Fibroblast of lung (primary cell): ENCODE measurements at regions not wholly inside any gene's neighbourhood (a gene's known extent, or its start where the extent isn't known, plus 50 kb on each side); places are given as distances from the start of the nearest gene placed in this dataset.

ENCODE experiments used
- DNase-seq, 2 donors: peaks; one replicate each; pipeline versions ENCODE4 v3.0.0 to v3.0.0-alpha.2; 2010; ENCODE audit warnings: low read depth in 2 of 2
- H2AFZ ChIP-seq: 2 replicates; pipeline ENCODE4 v1.5.1; 2012; ENCODE audit warnings: low read length, control low read depth, inconsistent platforms
- H3K27ac ChIP-seq: 2 replicates; pipeline ENCODE4 v1.5.1; 2011; ENCODE audit warnings: low read length, control low read depth; ENCODE audit not compliant: insufficient read depth
- H3K27me3 ChIP-seq: 2 replicates; pipeline ENCODE4 v1.5.1; 2011; ENCODE audit warnings: mild to moderate bottlenecking, low read length; ENCODE audit not compliant: control insufficient read depth, insufficient read depth
- H3K36me3 ChIP-seq: 2 replicates; pipeline ENCODE4 v1.5.1; 2011; ENCODE audit warnings: low read length; ENCODE audit not compliant: control insufficient read depth, insufficient read depth
- H3K4me1 ChIP-seq: 2 replicates; pipeline ENCODE4 v1.5.1; 2011; ENCODE audit warnings: low read length; ENCODE audit not compliant: control insufficient read depth, insufficient read depth; ENCODE audit errors: extremely low read depth
- H3K4me2 ChIP-seq: 2 replicates; pipeline ENCODE4 v1.5.1; 2011; ENCODE audit warnings: low read length, control low read depth; ENCODE audit not compliant: insufficient read depth; ENCODE audit errors: extremely low read depth
- H3K4me3 ChIP-seq, 4 experiments: fragments of 200-600 bp in 1 of 4; sonication (generic) in 1 of 4; replicated peaks in 1 of 4; 2 replicates each; pipeline ENCODE4 v1.5.1; 2011 to 2016; ENCODE audit warnings: low read length in 4 of 4, low read depth in 3 of 4, mild to moderate bottlenecking in 3 of 4, control low read depth in 2 of 4, inconsistent platforms in 1 of 4, mixed read lengths in 1 of 4; ENCODE audit not compliant: insufficient read depth in 1 of 4; ENCODE audit errors: control extremely low read depth in 1 of 4
- H3K79me2 ChIP-seq: 2 replicates; pipeline ENCODE4 v1.5.1; 2012; ENCODE audit warnings: mild to moderate bottlenecking, low read length, inconsistent platforms; ENCODE audit not compliant: control insufficient read depth, insufficient read depth
- H3K9ac ChIP-seq: 2 replicates; pipeline ENCODE4 v1.5.1; 2011; ENCODE audit warnings: mild to moderate bottlenecking, low read length, control low read depth; ENCODE audit not compliant: insufficient read depth
- H3K9me3 ChIP-seq: 2 replicates; pipeline ENCODE4 v1.5.1; 2012; ENCODE audit warnings: low read depth, low read length; ENCODE audit not compliant: control insufficient read depth, insufficient read depth
- H4K20me1 ChIP-seq: 2 replicates; pipeline ENCODE4 v1.5.1; 2011; ENCODE audit warnings: low read length; ENCODE audit not compliant: control insufficient read depth, insufficient read depth; ENCODE audit errors: extremely low read depth
- EZH2 ChIP-seq: IDR thresholded peaks from 2 replicates; pipeline ENCODE4 v1.5.1; 2012; ENCODE audit warnings: low read length, control low read depth, mild to moderate bottlenecking; ENCODE audit errors: missing control alignments
- TF ChIP-seq, protein P1 (sequence below), 2 donors: IDR thresholded peaks in 1 of 2; conservative IDR thresholded peaks in 1 of 2; 1 replicate in 1 of 2; 2 replicates in 1 of 2; pipeline ENCODE4 v1.5.1; 2011 to 2012; ENCODE audit warnings: low read length in 2 of 2, control low read depth in 1 of 2, inconsistent platforms in 1 of 2, low read depth in 1 of 2, mild to moderate bottlenecking in 1 of 2

DNA sequence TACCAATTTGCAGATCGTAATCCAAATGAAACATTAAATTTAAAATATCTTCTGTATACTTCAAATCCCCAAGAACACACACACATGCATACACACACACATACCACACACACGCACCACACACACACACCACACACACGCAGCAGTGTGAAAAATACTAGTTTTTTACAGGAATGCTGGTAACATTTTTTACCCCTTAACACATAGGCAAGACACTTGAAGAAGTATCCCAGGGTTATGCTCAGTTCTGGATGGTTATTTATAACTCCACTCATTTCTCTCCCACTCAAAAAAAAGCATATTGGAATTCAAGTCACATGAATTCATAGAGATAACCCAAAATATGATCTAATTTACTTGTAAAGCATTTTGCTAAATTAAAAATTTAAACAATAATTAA, 325.5 kb upstream of the SLC7A11 start:
- TF ChIP-seq, protein P1, sequence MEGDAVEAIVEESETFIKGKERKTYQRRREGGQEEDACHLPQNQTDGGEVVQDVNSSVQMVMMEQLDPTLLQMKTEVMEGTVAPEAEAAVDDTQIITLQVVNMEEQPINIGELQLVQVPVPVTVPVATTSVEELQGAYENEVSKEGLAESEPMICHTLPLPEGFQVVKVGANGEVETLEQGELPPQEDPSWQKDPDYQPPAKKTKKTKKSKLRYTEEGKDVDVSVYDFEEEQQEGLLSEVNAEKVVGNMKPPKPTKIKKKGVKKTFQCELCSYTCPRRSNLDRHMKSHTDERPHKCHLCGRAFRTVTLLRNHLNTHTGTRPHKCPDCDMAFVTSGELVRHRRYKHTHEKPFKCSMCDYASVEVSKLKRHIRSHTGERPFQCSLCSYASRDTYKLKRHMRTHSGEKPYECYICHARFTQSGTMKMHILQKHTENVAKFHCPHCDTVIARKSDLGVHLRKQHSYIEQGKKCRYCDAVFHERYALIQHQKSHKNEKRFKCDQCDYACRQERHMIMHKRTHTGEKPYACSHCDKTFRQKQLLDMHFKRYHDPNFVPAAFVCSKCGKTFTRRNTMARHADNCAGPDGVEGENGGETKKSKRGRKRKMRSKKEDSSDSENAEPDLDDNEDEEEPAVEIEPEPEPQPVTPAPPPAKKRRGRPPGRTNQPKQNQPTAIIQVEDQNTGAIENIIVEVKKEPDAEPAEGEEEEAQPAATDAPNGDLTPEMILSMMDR (conservative IDR thresholded peaks at IDR 0.05 in 1 of 2, IDR thresholded peaks at IDR 0.05 in 1 of 2; ENCODE audit: low read depth in 1 of 2, low read length in 2 of 2) = no peak
- TF ChIP-seq EZH2 = no peak
- Histone ChIP-seq H3K27ac (no peak overlapping the region), H3K4me3 (no peak overlapping the region), H3K79me2 (no peaks in the 10 kb centered on the region), H3K9ac (no peak overlapping the region), H2AFZ (no peak overlapping the region), H3K9me3 (no peaks in the 10 kb centered on the region), H3K4me1 (no peaks in the 10 kb centered on the region), H4K20me1 (no peaks in the 10 kb centered on the region), H3K36me3 (no peaks in the 10 kb centered on the region), H3K4me2 (no peak overlapping the region), H3K27me3 (no peaks in the 10 kb centered on the region)
- peak in 1 of 2 donors; percentile 78 for DNase-seq

DNA sequence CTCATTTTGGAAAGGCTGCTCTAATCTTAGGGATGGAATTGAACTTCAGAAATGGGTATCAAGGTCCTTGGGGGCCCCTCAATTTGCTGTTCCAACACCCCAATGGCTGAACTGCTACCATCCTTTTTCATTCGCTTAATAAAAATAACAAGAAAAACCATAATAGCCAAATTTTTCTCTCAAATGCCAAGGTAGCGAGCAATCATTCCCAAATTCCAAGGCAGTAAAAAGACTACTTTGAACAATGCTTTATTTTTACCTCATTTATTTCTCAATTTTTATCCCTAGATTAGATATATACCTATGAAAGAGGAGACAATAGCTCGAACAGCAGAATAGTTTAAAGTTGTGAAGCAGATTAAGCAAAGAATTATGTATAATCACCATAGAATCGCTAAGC, 323.4 kb upstream of the SLC7A11 start:
- no peaks in the 10 kb centered on the region for H3K4me1 ChIP-seq
- no peak overlapping the region for H3K4me2 ChIP-seq
- no peak overlapping the region for H2AFZ ChIP-seq
- no peak for TF ChIP-seq EZH2
- no peak overlapping the region for H3K4me3 ChIP-seq
- no peaks in the 10 kb centered on the region for H3K79me2 ChIP-seq
- no peak overlapping the region for H3K9ac ChIP-seq
- no peaks in the 10 kb centered on the region for H4K20me1 ChIP-seq
- H3K27ac ChIP-seq = no peak overlapping the region
- no peaks in the 10 kb centered on the region for H3K27me3 ChIP-seq
- peak in 1 of 2 donors; percentile 27 for DNase-seq
- no peaks in the 10 kb centered on the region for H3K9me3 ChIP-seq
- H3K36me3 ChIP-seq = no peaks in the 10 kb centered on the region

DNA sequence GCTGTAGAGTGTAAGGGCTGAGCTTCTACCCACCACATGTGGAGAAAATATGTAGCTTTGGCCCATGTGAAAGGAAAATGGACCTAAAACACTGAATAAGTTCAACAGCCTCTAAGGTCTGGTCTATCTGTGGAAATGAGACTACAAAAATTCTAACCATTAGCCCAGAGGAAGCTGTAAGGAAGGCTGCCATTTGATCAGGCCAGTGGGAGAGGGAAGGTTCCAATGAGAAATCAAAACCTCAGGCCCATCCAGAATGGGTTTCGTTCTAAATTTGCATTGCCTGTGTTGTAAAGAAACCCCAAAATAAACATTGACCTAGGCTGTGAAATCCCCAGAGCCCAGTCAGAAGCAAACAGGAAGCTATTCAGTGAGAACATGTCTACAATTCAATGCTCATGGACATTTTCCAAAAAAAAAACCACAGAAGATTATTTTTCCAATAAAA, 320.4 kb upstream of the SLC7A11 start:
- no peaks in the 10 kb centered on the region for H4K20me1 ChIP-seq
- DNase-seq = peak; percentile 74 to 81
- no peaks in the 10 kb centered on the region for H3K4me1 ChIP-seq
- no peaks in the 10 kb centered on the region for H3K36me3 ChIP-seq
- no peaks in the 10 kb centered on the region for H3K27me3 ChIP-seq
- H3K4me2 ChIP-seq = no peak overlapping the region
- TF ChIP-seq, protein P1 (conservative IDR thresholded peaks at IDR 0.05 in 1 of 2, IDR thresholded peaks at IDR 0.05 in 1 of 2; ENCODE audit: low read depth in 1 of 2, low read length in 2 of 2) = no peak
- no peak for TF ChIP-seq EZH2
- H3K9ac ChIP-seq = no peak overlapping the region
- no peak overlapping the region for H3K4me3 ChIP-seq
- no peaks in the 10 kb centered on the region for H3K9me3 ChIP-seq
- no peak overlapping the region for H2AFZ ChIP-seq
- H3K27ac ChIP-seq = no peak overlapping the region
- no peaks in the 10 kb centered on the region for H3K79me2 ChIP-seq
